H1 (cell line): ENCODE measurements at regions not wholly inside any gene's neighbourhood (a gene's known extent, or its start where the extent isn't known, plus 50 kb on each side); places are given as distances from the start of the nearest gene placed in this dataset.

ENCODE experiments used
- CTCF ChIA-PET: fragments of 300-600 bp; sonication (Branson Sonifier 250); formaldehyde crosslinking; loops from one replicate; lab custom pipeline; 2021; ENCODE audit not compliant: partially characterized antibody; lab: Charles Lee
- POLR2A ChIA-PET: fragments of 300-600 bp; sonication (Branson Sonifier 250); formaldehyde crosslinking; loops from one replicate; lab custom pipeline; 2021; ENCODE audit warnings: inconsistent platforms; ENCODE audit not compliant: partially characterized antibody; lab: Charles Lee
- DNase-seq, 2 experiments: peaks; one replicate each; pipeline versions ENCODE4 v3.0.0 to v3.0.0-alpha.2; 2010 to 2022; ENCODE audit warnings: low spot score in 2 of 2, low read depth in 1 of 2, mixed read lengths in 1 of 2
- FAIRE-seq: peaks from 2 replicates; lab custom pipeline; 2011; peaks lifted over from hg19 to GRCh38; lab: Jason Lieb, UNC
- H2AFZ ChIP-seq: 2 replicates; pipeline ENCODE4 v1.8.1; 2012; ENCODE audit warnings: low read length, inconsistent platforms
- H2AK5ac ChIP-seq: 2 replicates; pipeline ENCODE4 v1.6.1; 2013; ENCODE audit warnings: low read depth, low read length
- H2BK120ac ChIP-seq: replicated peaks from 2 replicates; pipeline ENCODE3; 2013; ENCODE audit warnings: low read depth, low read length, inconsistent platforms
- H2BK12ac ChIP-seq: 2 replicates; pipeline ENCODE4 v1.6.1; 2013; ENCODE audit warnings: low read depth, low read length
- H2BK15ac ChIP-seq: 2 replicates; pipeline ENCODE4 v1.6.1; 2013; ENCODE audit warnings: low read length
- H2BK20ac ChIP-seq: 2 replicates; pipeline ENCODE4 v1.6.1; 2013; ENCODE audit warnings: low read length
- H2BK5ac ChIP-seq: 2 replicates; pipeline ENCODE4 v1.6.1; 2013; ENCODE audit warnings: low read depth, low read length
- H3K14ac ChIP-seq: 2 replicates; pipeline ENCODE4 v1.6.1; 2013; ENCODE audit warnings: inconsistent platforms; ENCODE audit not compliant: insufficient read length
- H3K18ac ChIP-seq: 2 replicates; pipeline ENCODE4 v1.6.1; 2013; ENCODE audit warnings: low read length; ENCODE audit errors: extremely low read depth
- H3K23ac ChIP-seq: 2 replicates; pipeline ENCODE4 v1.6.1; 2013; ENCODE audit warnings: inconsistent platforms; ENCODE audit not compliant: insufficient read length
- H3K23me2 ChIP-seq: 2 replicates; pipeline ENCODE4 v1.6.1; 2013; ENCODE audit warnings: low read depth, low read length
- H3K27ac ChIP-seq: 2 replicates; pipeline ENCODE4 v1.6.1; 2011; ENCODE audit warnings: low read depth, low read length, inconsistent platforms
- H3K27me3 ChIP-seq, 4 experiments: replicated peaks in 1 of 4; 1 replicate in 1 of 4; 2 replicates in 3 of 4; pipeline versions ENCODE4 v1.6.1 to v1.8.1; 2011 to 2013; ENCODE audit warnings: low read length in 3 of 4, mild to moderate bottlenecking in 3 of 4, inconsistent platforms in 2 of 4, mixed read lengths in 2 of 4, moderate library complexity in 1 of 4; ENCODE audit not compliant: control insufficient read depth in 3 of 4, insufficient read depth in 3 of 4; ENCODE audit errors: extremely low read depth in 1 of 4
- H3K36me3 ChIP-seq, 4 experiments: 2 replicates each; pipeline versions ENCODE4 v1.6.1 to v1.8.1; 2011 to 2013; ENCODE audit warnings: mild to moderate bottlenecking in 4 of 4, low read length in 3 of 4, moderate library complexity in 2 of 4, control low read depth in 1 of 4, inconsistent platforms in 1 of 4; ENCODE audit not compliant: insufficient read depth in 4 of 4, control insufficient read depth in 2 of 4
- H3K4ac ChIP-seq: replicated peaks from 2 replicates; pipeline ENCODE3; 2013; ENCODE audit warnings: low read length, low read depth, mixed read lengths, inconsistent platforms; ENCODE audit not compliant: insufficient read length
- H3K4me1 ChIP-seq, 4 experiments: replicated peaks in 1 of 4; 1 replicate in 1 of 4; 2 replicates in 3 of 4; pipeline versions ENCODE4 v1.6.1 to v1.8.1; 2011 to 2013; ENCODE audit warnings: low read length in 3 of 4, inconsistent platforms in 2 of 4, mixed read lengths in 1 of 4; ENCODE audit not compliant: insufficient read depth in 4 of 4, control insufficient read depth in 3 of 4
- H3K4me2 ChIP-seq, 2 experiments: 2 replicates each; pipeline versions ENCODE4 v1.6.1 to v1.8.1; 2011 to 2013; ENCODE audit warnings: low read depth in 2 of 2, low read length in 2 of 2, control low read depth in 1 of 2, inconsistent platforms in 1 of 2, mild to moderate bottlenecking in 1 of 2; ENCODE audit not compliant: insufficient read depth in 1 of 2
- H3K4me3 ChIP-seq, 4 experiments: fragments of 200-600, 300-600 bp in 1 of 4; sonication (generic), shearing (Covaris generic), sonication (Bioruptor Twin) in 1 of 4; 2 replicates each; pipeline versions ENCODE4 v1.5.1 to v1.8.1; 2011 to 2016; ENCODE audit warnings: low read length in 4 of 4, low read depth in 3 of 4, control low read depth in 2 of 4, inconsistent platforms in 2 of 4, mild to moderate bottlenecking in 2 of 4, mixed read lengths in 1 of 4, moderate library complexity in 1 of 4; ENCODE audit not compliant: insufficient read depth in 2 of 4; ENCODE audit errors: extremely low read depth in 1 of 4
- H3K56ac ChIP-seq: replicated peaks from 2 replicates; pipeline ENCODE3; 2013; ENCODE audit warnings: low read depth, mild to moderate bottlenecking, mixed read lengths, low read length, inconsistent platforms; ENCODE audit not compliant: insufficient read length
- H3K79me1 ChIP-seq: 2 replicates; pipeline ENCODE4 v1.6.1; 2013; ENCODE audit warnings: low read depth, low read length, control low read depth
- H3K79me2 ChIP-seq, 2 experiments: 2 replicates each; pipeline versions ENCODE4 v1.6.1 to v1.8.1; 2012 to 2013; ENCODE audit warnings: low read length in 2 of 2, mild to moderate bottlenecking in 2 of 2, inconsistent platforms in 1 of 2; ENCODE audit not compliant: insufficient read depth in 2 of 2, control insufficient read depth in 1 of 2
- H3K9ac ChIP-seq, 4 experiments: replicated peaks in 1 of 4; 1 replicate in 1 of 4; 2 replicates in 3 of 4; pipeline versions ENCODE4 v1.6.1 to v1.8.1; 2011 to 2013; ENCODE audit warnings: low read depth in 3 of 4, low read length in 3 of 4, control low read depth in 2 of 4, mild to moderate bottlenecking in 2 of 4, moderate library complexity in 2 of 4, inconsistent platforms in 1 of 4; ENCODE audit errors: extremely low read depth in 1 of 4
- H3K9me3 ChIP-seq, 2 experiments: 2 replicates each; pipeline versions ENCODE4 v1.6.1 to v1.8.1; 2012 to 2013; ENCODE audit warnings: mild to moderate bottlenecking in 2 of 2, moderate library complexity in 2 of 2, control low read depth in 1 of 2, inconsistent platforms in 1 of 2, low read depth in 1 of 2, low read length in 1 of 2, mixed read lengths in 1 of 2; ENCODE audit not compliant: insufficient read depth in 2 of 2
- H4K20me1 ChIP-seq, 2 experiments: replicated peaks in 1 of 2; 2 replicates each; pipeline versions ENCODE3 to v1.8.1; 2011 to 2013; ENCODE audit warnings: inconsistent platforms in 2 of 2, low read length in 2 of 2, mild to moderate bottlenecking in 1 of 2; ENCODE audit not compliant: insufficient read depth in 2 of 2, control insufficient read depth in 1 of 2
- H4K5ac ChIP-seq: 2 replicates; pipeline ENCODE4 v1.6.1; 2013; ENCODE audit warnings: low read length, low read depth, mixed read lengths, inconsistent platforms; ENCODE audit not compliant: insufficient read length
- H4K8ac ChIP-seq: 2 replicates; pipeline ENCODE4 v1.8.0; 2013; ENCODE audit warnings: mild to moderate bottlenecking, moderate library complexity, low read length, inconsistent platforms; ENCODE audit not compliant: insufficient read depth; ENCODE audit errors: extremely low read depth
- H4K91ac ChIP-seq: replicated peaks from 2 replicates; pipeline ENCODE3; 2013; ENCODE audit warnings: low read length, mixed read lengths, inconsistent platforms; ENCODE audit not compliant: insufficient read length
- BACH1 ChIP-seq: IDR thresholded peaks from 2 replicates; pipeline ENCODE4 v1.6.1; 2012; ENCODE audit warnings: low read length, improper control_type of control experiment
- CBX8 ChIP-seq: fragments of 300-800, 300-1000 bp; sonication (generic); IDR thresholded peaks from 2 replicates; pipeline ENCODE4 v1.7.1; 2016; ENCODE audit warnings: low read depth, low read length, borderline replicate concordance
- CHD1 ChIP-seq: IDR thresholded peaks from 2 replicates; pipeline ENCODE4 v1.6.1; 2012; ENCODE audit warnings: low read depth, low read length, improper control_type of control experiment
- CTBP2 ChIP-seq: IDR thresholded peaks from 2 replicates; pipeline ENCODE4 v1.7.0; 2011; ENCODE audit warnings: borderline replicate concordance, mild to moderate bottlenecking, moderate library complexity, mixed read lengths, low read length; ENCODE audit not compliant: insufficient read depth, insufficient read length
- EGR1 ChIP-seq: IDR thresholded peaks from 2 replicates; pipeline ENCODE4 v1.6.1; 2011; ENCODE audit warnings: low read depth, low read length, borderline replicate concordance
- HDAC6 ChIP-seq: IDR thresholded peaks from one replicate; pipeline ENCODE4 v1.7.1; 2012; ENCODE audit warnings: low read depth, mild to moderate bottlenecking, inconsistent platforms, low read length, moderate library complexity
- KDM4A ChIP-seq: IDR thresholded peaks from one replicate; pipeline ENCODE4 v1.7.1; 2012; ENCODE audit warnings: low read depth, mild to moderate bottlenecking, moderate library complexity, low read length, inconsistent platforms; ENCODE audit not compliant: severe bottlenecking
- NRF1 ChIP-seq: IDR thresholded peaks from 2 replicates; pipeline ENCODE4 v1.6.1; 2011; ENCODE audit warnings: mild to moderate bottlenecking, low read depth, low read length, improper control_type of control experiment
- POLR2AphosphoS5 ChIP-seq: IDR thresholded peaks from 2 replicates; pipeline ENCODE4 v1.6.1; 2011; ENCODE audit warnings: low read depth, low read length
- SIRT6 ChIP-seq: IDR thresholded peaks from one replicate; pipeline ENCODE4 v1.7.1; 2012; ENCODE audit warnings: low read length, inconsistent platforms
- YY1 ChIP-seq: IDR thresholded peaks from 2 replicates; pipeline ENCODE4 v1.6.1; 2011; ENCODE audit warnings: low read depth, mild to moderate bottlenecking, low read length
- WGBS, 2 experiments: shearing (Covaris generic) in 1 of 2; methylation state at CpG; one replicate each; pipeline versions ENCODE4 v1.1.6 to v1.1.7; 2013 to 2015; ENCODE audit warnings: low lambda C conversion rate in 2 of 2, mixed read lengths in 2 of 2, inconsistent platforms in 1 of 2, low coverage in 1 of 2, missing lambda C conversion rate in 1 of 2; ENCODE audit not compliant: insufficient replicate concordance in 2 of 2, insufficient coverage in 1 of 2, insufficient read length in 1 of 2; ENCODE audit errors: extremely low coverage in 1 of 2, missing lambda C conversion rate in 1 of 2; 5-methylcytosine and 5-hydroxymethylcytosine counted together

- DNase-seq (no peak), FAIRE-seq (no peak)
- H3K23ac ChIP-seq: no peak overlapping the region
- no peak overlapping the region for H3K14ac ChIP-seq
- no peaks in the 10 kb centered on the region for H3K27me3 ChIP-seq
- no peaks in the 10 kb centered on the region for H3K36me3 ChIP-seq
- H3K79me2 ChIP-seq: no peaks in the 10 kb centered on the region
- TF ChIP-seq KDM4A (no peak), BACH1 (no peak), YY1 (no peak), CTBP2 (no peak), POLR2AphosphoS5 (no peak), HDAC6 (no peak), NRF1 (no peak), CHD1 (no peak), SIRT6 (no peak), EGR1 (no peak), CBX8 (no peak)
- ChIA-PET POLR2A (no interaction called here), CTCF (no interaction called here)
- no peak overlapping the region for H4K5ac ChIP-seq
- H3K4me1 ChIP-seq: peaks cover 0 to 7% (median 4%) of the 10 kb centered on the region in 4 experiments; a peak in 3 of 7 replicates
- 84% methylated on average over 8 of the region's 8 CpGs; no CpG with 5 or more reads in 1 of the 2 experiments for WGBS, 2 experiments
- no peak overlapping the region for H3K27ac ChIP-seq
- no peak overlapping the region for H2AK5ac ChIP-seq
- no peak overlapping the region for H3K18ac ChIP-seq
- no peak overlapping the region for H2BK5ac ChIP-seq
- H3K23me2 ChIP-seq: no peaks in the 10 kb centered on the region
- H4K8ac ChIP-seq: no peak overlapping the region
- H3K79me1 ChIP-seq: no peaks in the 10 kb centered on the region
- peak overlapping the region; percentile 66 for H2AFZ ChIP-seq
- H3K9me3 ChIP-seq: no peaks in the 10 kb centered on the region
- no peak overlapping the region for H3K4me2 ChIP-seq
- H3K4ac ChIP-seq: no peak overlapping the region
- no peak overlapping the region for H2BK12ac ChIP-seq
- H2BK120ac ChIP-seq: no peak overlapping the region
- no peak overlapping the region for H3K56ac ChIP-seq
- no peak overlapping the region for H3K4me3 ChIP-seq
- H2BK15ac ChIP-seq: no peak overlapping the region
- H2BK20ac ChIP-seq: no peak overlapping the region
- H3K9ac ChIP-seq: no peak overlapping the region
- H4K91ac ChIP-seq: no peak overlapping the region
- no peaks in the 10 kb centered on the region for H4K20me1 ChIP-seq
These were observed 211.9 kb upstream of the CNR1 start for GRCh38 chr6:88377976-88378568.
